ENCODE measurements at regions not wholly inside any gene's neighbourhood (a gene's known extent, or its start where the extent isn't known, plus 50 kb on each side); places are given as distances from the start of the nearest gene placed in this dataset.

DNA sequence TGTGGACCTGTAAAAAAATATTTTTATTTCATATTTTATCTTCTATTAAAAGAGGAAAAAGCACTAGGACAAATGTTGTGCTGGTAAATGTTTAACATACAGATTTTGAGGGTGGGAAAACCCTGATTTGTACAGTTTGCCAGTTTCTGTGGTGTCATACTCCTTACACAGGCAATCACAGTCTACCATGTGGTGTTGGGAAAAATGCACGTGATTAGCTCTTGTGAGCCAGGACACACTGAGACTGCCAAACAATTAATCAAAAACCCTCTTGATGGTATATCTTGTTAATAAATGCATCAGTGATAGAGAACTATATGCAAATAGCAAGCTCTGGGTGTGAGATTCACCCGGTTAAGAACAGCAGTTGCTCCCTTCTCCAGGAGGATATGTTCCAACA lies 136.5 kb upstream of the ZC3H11B start:
- dilution Hi-C loops (cut with HindIII; ENCODE audit: low sequenced_read_pairs, unreplicated experiment), result no loop called here
- DNase-seq, result no peak

More for the DNA sequence above, 136.5 kb upstream of the ZC3H11B start:
- Histone ChIP-seq H3K9ac (ENCODE audit: low read depth, low read length) (no peak overlapping the region), H3K14ac (replicated peaks; ENCODE audit: low read depth, low read length) (no peak overlapping the region), H2AK5ac (ENCODE audit: low read depth, low read length) (no peak overlapping the region), H2AFZ (replicated peaks; ENCODE audit: low read length, poor library complexity) (no peak overlapping the region), H3K4me3 (ENCODE audit: insufficient read depth, low read depth, low read length) (no peak overlapping the region), H4K5ac (ENCODE audit: low read depth, low read length) (no peak overlapping the region), H3K9me3 (ENCODE audit: control insufficient read depth, insufficient read depth, low read length) (no peaks in the 10 kb centered on the region), H4K8ac (ENCODE audit: low read depth in 2 of 2, low read length in 2 of 2) (no peak overlapping the region), H2BK20ac (ENCODE audit: low read depth, low read length) (no peak overlapping the region), H3K4ac (ENCODE audit: low read depth, low read length) (no peak overlapping the region), H3K27ac (ENCODE audit: insufficient read depth, low read length) (no peak overlapping the region), H2BK120ac (ENCODE audit: low read depth, low read length) (no peak overlapping the region), H3K56ac (ENCODE audit: extremely low read depth, insufficient read depth, low read length) (no peak overlapping the region), H3K36me3 (ENCODE audit: control insufficient read depth, insufficient read depth, low read length) (no peaks in the 10 kb centered on the region), H2BK5ac (ENCODE audit: low read depth, low read length, poor library complexity, severe bottlenecking) (no peak overlapping the region), H3K27me3 (ENCODE audit: control insufficient read depth, insufficient read depth, low read length) (no peaks in the 10 kb centered on the region), H3K18ac (ENCODE audit: low read depth, low read length) (no peak overlapping the region), H3K9me1 (ENCODE audit: insufficient read depth, low read length) (no peaks in the 10 kb centered on the region), H3K23ac (ENCODE audit: low read depth, low read length) (no peak overlapping the region), H2AK9ac (replicated peaks; ENCODE audit: low read depth, low read length, poor library complexity) (no peak overlapping the region), H2BK15ac (ENCODE audit: low read depth, low read length) (no peak overlapping the region), H3K4me2 (ENCODE audit: low read depth, low read length) (no peak overlapping the region), H4K91ac (ENCODE audit: insufficient read depth, low read depth, low read length) (no peak overlapping the region), H3K79me1 (ENCODE audit: low read depth in 1 of 2, low read length in 2 of 2) (no peaks in the 10 kb centered on the region), H3K4me1 (ENCODE audit: control insufficient read depth, insufficient read depth, low read length) (no peaks in the 10 kb centered on the region), H4K20me1 (ENCODE audit: insufficient read depth, low read length) (no peaks in the 10 kb centered on the region)
- CTCF ChIA-PET, result interaction anchor here (0.6 kb wide), 1 partner anchor 1531 kb away, joined by 4 read pairs; no protein-coding TSS in a partner anchor
- WGBS, 2 experiments (ENCODE audit: extremely low coverage in 2 of 2, insufficient read length in 1 of 2), result no CpG with 5 or more reads among the region's 2 CpGs
- in situ Hi-C loops (cut with MboI; ENCODE audit: low sequenced_read_pairs), result no loop called here
- no peak for ATAC-seq (ENCODE audit: low read depth)
- TF ChIP-seq, protein P1, sequence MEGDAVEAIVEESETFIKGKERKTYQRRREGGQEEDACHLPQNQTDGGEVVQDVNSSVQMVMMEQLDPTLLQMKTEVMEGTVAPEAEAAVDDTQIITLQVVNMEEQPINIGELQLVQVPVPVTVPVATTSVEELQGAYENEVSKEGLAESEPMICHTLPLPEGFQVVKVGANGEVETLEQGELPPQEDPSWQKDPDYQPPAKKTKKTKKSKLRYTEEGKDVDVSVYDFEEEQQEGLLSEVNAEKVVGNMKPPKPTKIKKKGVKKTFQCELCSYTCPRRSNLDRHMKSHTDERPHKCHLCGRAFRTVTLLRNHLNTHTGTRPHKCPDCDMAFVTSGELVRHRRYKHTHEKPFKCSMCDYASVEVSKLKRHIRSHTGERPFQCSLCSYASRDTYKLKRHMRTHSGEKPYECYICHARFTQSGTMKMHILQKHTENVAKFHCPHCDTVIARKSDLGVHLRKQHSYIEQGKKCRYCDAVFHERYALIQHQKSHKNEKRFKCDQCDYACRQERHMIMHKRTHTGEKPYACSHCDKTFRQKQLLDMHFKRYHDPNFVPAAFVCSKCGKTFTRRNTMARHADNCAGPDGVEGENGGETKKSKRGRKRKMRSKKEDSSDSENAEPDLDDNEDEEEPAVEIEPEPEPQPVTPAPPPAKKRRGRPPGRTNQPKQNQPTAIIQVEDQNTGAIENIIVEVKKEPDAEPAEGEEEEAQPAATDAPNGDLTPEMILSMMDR (conservative IDR thresholded peaks at IDR 0.05; ENCODE audit: low read depth, low read length), result no peak
- TF ChIP-seq SMC3 (IDR thresholded peaks at IDR 0.05; ENCODE audit: low read depth, low read length) (no peak), FOS (IDR thresholded peaks at IDR 0.05; ENCODE audit: low read depth, low read length) (no peak), MAZ (IDR thresholded peaks at IDR 0.05; ENCODE audit: borderline replicate concordance, low read depth, low read length) (no peak), NFE2L2 (IDR thresholded peaks at IDR 0.05; ENCODE audit: low read depth, low read length) (no peak), POLR2A (IDR thresholded peaks at IDR 0.05; ENCODE audit: low read depth, low read length) (no peak), RFX5 (IDR thresholded peaks at IDR 0.05; ENCODE audit: low read depth, low read length) (no peak), BHLHE40 (IDR thresholded peaks at IDR 0.05; ENCODE audit: low read depth, low read length) (no peak), RAD21 (IDR thresholded peaks at IDR 0.05; ENCODE audit: low read length) (no peak)
- TF ChIP-seq, protein P2, sequence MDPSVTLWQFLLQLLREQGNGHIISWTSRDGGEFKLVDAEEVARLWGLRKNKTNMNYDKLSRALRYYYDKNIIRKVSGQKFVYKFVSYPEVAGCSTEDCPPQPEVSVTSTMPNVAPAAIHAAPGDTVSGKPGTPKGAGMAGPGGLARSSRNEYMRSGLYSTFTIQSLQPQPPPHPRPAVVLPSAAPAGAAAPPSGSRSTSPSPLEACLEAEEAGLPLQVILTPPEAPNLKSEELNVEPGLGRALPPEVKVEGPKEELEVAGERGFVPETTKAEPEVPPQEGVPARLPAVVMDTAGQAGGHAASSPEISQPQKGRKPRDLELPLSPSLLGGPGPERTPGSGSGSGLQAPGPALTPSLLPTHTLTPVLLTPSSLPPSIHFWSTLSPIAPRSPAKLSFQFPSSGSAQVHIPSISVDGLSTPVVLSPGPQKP (IDR thresholded peaks at IDR 0.05; ENCODE audit: borderline replicate concordance, low read depth, low read length), result no peak
- BruUV-seq (replicated peaks), result no TSS peak
- intact Hi-C loops (cut with micrococcal nuclease), result no loop called here
- POLR2A ChIA-PET (ENCODE audit: unreplicated experiment), result no interaction called here
